ENCODE measurements at regions not wholly inside any gene's neighbourhood (a gene's known extent, or its start where the extent isn't known, plus 50 kb on each side); places are given as distances from the start of the nearest gene placed in this dataset.

DNA sequence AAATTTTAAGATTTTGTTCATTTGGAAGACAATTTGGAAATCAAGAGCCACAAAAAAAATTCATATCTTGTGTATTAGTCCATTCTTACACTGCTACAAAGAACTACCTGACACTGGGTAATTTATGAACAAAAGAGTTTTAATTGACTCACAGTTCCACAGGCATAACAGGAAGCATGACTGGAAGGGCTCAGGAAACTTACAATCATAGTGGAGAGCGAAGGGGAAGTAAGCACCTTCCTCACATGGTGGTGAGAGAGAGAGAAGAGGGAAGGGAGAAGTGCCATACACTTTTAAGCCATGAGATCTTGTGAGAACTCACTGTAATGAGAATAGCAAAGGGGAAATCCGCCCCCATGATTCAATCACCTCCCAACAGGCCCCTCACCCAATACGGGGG lies 274.4 kb downstream of the KCNN2 start:
- H3K4me1 ChIP-seq (ENCODE audit: control insufficient read depth in 3 of 3, insufficient read depth in 3 of 3, low read length in 3 of 3) = no peaks in the 10 kb centered on the region
- H3K9me3 ChIP-seq (ENCODE audit: control insufficient read depth in 3 of 3, low read length in 3 of 3) = no peaks in the 10 kb centered on the region
- H3K4me3 ChIP-seq (ENCODE audit: low read length in 3 of 3) = no peak overlapping the region
- H3K27ac ChIP-seq (ENCODE audit: low read depth, low read length) = no peak overlapping the region
- no peaks in the 10 kb centered on the region for H3K27me3 ChIP-seq (ENCODE audit: control insufficient read depth in 3 of 3, insufficient read depth in 3 of 3, low read length in 3 of 3)
- H3K9ac ChIP-seq (ENCODE audit: low read depth in 1 of 3, low read length in 3 of 3) = no peak overlapping the region
- no peaks in the 10 kb centered on the region for H3K36me3 ChIP-seq (ENCODE audit: control insufficient read depth in 3 of 3, insufficient read depth in 3 of 3, low read length in 3 of 3)

DNA sequence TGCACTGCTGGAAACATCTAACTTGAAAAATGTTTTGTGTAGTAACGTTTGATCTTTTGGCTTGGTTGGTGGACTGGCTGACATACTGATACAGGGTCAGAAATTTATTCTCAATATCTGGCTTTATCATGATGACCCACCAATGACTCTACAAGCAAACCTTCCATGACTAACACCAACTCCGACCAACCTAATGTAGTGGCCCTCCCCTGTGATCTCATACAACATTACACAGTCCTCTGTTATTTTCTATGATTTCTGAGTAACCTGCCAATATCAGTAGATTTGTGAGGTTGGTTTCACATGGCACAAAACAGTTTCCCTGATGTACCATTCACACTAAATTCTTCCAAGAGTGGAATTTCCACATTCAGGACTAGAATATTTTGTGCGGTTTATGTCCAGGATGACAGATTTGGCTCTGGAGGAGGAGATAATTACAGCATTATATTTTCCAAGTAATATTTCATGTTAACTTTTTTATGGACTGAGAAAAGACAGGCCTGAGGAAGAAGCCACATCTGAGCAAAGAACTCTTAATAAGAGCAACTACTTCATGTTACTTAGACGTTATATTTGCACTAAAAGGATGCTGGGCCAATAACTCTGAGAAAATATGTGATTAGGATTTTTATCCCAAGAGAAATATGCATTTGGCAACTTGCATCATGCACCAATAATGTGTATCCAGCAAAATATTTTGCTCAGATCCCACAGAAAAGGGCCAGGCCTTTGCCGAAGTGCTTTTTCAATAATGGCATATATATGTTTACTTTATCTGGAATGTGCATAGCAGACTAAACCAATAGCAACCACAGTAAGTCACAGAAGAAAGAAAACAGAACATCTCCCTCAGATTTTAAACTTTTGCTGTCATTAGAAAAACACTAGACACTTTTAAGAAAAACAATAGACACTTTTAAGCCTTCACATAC lies 273.4 kb downstream of the KCNN2 start:
- no peak overlapping the region for H3K27ac ChIP-seq (ENCODE audit: low read depth, low read length)
- no peak overlapping the region for H3K4me3 ChIP-seq (ENCODE audit: low read length in 3 of 3)
- H3K36me3 ChIP-seq (ENCODE audit: control insufficient read depth in 3 of 3, insufficient read depth in 3 of 3, low read length in 3 of 3) = no peaks in the 10 kb centered on the region
- H3K9me3 ChIP-seq (ENCODE audit: control insufficient read depth in 3 of 3, low read length in 3 of 3) = no peaks in the 10 kb centered on the region
- no peaks in the 10 kb centered on the region for H3K4me1 ChIP-seq (ENCODE audit: control insufficient read depth in 3 of 3, insufficient read depth in 3 of 3, low read length in 3 of 3)
- no peaks in the 10 kb centered on the region for H3K27me3 ChIP-seq (ENCODE audit: control insufficient read depth in 3 of 3, insufficient read depth in 3 of 3, low read length in 3 of 3)
- H3K9ac ChIP-seq (ENCODE audit: low read depth in 1 of 3, low read length in 3 of 3) = no peak overlapping the region

DNA sequence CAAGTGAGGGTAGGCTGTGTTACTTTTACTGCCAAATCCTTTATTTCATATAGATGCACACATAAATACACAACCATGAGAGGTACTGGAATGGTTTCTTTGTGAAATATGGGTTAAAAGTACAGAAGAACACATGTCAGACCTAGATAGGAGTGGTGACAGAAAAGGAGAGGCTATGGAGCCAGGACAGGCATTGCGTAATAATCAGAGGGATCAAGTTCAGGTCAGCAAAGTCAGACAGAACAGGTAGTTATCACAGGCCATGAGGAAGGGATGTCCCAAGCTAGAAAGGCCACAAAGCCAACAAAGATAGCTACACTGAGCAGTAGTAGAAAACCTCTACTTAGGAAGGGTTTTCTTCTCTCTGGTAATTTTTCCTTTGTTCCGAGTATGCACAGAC lies 272.6 kb downstream of the KCNN2 start:
- no peak overlapping the region for H3K9ac ChIP-seq (ENCODE audit: low read depth in 1 of 3, low read length in 3 of 3)
- H3K4me1 ChIP-seq (ENCODE audit: control insufficient read depth in 3 of 3, insufficient read depth in 3 of 3, low read length in 3 of 3) = no peaks in the 10 kb centered on the region
- H3K9me3 ChIP-seq (ENCODE audit: control insufficient read depth in 3 of 3, low read length in 3 of 3) = no peaks in the 10 kb centered on the region
- no peaks in the 10 kb centered on the region for H3K27me3 ChIP-seq (ENCODE audit: control insufficient read depth in 3 of 3, insufficient read depth in 3 of 3, low read length in 3 of 3)
- H3K4me3 ChIP-seq (ENCODE audit: low read length in 3 of 3) = no peak overlapping the region
- no peak overlapping the region for H3K27ac ChIP-seq (ENCODE audit: low read depth, low read length)
- no peaks in the 10 kb centered on the region for H3K36me3 ChIP-seq (ENCODE audit: control insufficient read depth in 3 of 3, insufficient read depth in 3 of 3, low read length in 3 of 3)

DNA sequence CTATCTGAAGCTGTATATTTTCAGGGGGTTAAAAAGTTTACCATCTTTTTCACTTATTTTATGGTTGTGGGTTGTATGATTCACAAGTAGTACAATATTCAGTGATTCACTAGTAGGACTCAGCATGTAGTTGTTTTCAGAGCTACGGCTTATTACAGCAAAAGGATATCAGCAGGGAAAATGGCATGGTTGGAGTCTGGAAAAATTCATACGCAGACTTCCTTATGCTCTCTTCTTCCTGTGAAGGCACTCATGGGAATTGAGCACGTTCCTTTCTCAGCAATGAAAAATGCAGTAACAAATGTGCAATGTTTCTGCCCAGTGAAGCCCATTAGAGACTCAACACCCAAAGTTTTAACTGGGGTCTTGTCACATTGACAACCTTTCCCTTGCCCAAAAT lies 250.5 kb downstream of the KCNN2 start:
- Histone ChIP-seq H3K9me3 (ENCODE audit: control insufficient read depth in 3 of 3, low read length in 3 of 3) (no peaks in the 10 kb centered on the region), H3K27me3 (ENCODE audit: control insufficient read depth in 3 of 3, insufficient read depth in 3 of 3, low read length in 3 of 3) (no peaks in the 10 kb centered on the region), H3K9ac (ENCODE audit: low read depth in 1 of 3, low read length in 3 of 3) (no peak overlapping the region), H3K27ac (ENCODE audit: low read depth, low read length) (no peak overlapping the region), H3K4me1 (ENCODE audit: control insufficient read depth in 3 of 3, insufficient read depth in 3 of 3, low read length in 3 of 3) (no peaks in the 10 kb centered on the region), H3K36me3 (ENCODE audit: control insufficient read depth in 3 of 3, insufficient read depth in 3 of 3, low read length in 3 of 3) (no peaks in the 10 kb centered on the region), H3K4me3 (ENCODE audit: low read length in 3 of 3) (no peak overlapping the region)

DNA sequence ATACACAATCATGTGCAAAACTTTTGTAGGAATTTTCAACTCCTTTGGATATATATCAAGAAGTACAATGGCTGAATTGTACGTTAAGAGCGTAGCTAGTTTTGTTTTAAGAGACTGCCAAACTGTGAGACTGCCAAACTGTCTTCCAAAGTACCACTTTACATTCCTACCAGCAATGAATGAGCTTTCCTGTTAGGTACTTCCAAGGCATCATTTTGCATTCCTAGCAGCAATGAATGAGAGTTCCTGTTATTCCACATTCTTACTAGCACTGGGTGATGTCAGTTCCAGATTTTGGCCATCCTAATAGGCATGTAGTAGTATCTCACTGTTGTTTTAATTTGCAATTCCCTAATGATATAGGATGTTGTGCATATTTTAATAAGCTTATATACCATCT lies 219.3 kb downstream of the KCNN2 start:
- peaks cover 0 to 2% (median 0%) of the 10 kb centered on the region in 3 donors for H3K9me3 ChIP-seq (ENCODE audit: control insufficient read depth in 3 of 3, low read length in 3 of 3)
- H3K9ac ChIP-seq (ENCODE audit: low read depth in 1 of 3, low read length in 3 of 3) = no peak overlapping the region
- H3K4me1 ChIP-seq (ENCODE audit: control insufficient read depth in 3 of 3, insufficient read depth in 3 of 3, low read length in 3 of 3) = no peaks in the 10 kb centered on the region
- H3K27ac ChIP-seq (ENCODE audit: low read depth, low read length) = no peak overlapping the region
- H3K4me3 ChIP-seq (ENCODE audit: low read length in 3 of 3) = no peak overlapping the region
- H3K36me3 ChIP-seq (ENCODE audit: control insufficient read depth in 3 of 3, insufficient read depth in 3 of 3, low read length in 3 of 3) = no peaks in the 10 kb centered on the region
- no peaks in the 10 kb centered on the region for H3K27me3 ChIP-seq (ENCODE audit: control insufficient read depth in 3 of 3, insufficient read depth in 3 of 3, low read length in 3 of 3)

DNA sequence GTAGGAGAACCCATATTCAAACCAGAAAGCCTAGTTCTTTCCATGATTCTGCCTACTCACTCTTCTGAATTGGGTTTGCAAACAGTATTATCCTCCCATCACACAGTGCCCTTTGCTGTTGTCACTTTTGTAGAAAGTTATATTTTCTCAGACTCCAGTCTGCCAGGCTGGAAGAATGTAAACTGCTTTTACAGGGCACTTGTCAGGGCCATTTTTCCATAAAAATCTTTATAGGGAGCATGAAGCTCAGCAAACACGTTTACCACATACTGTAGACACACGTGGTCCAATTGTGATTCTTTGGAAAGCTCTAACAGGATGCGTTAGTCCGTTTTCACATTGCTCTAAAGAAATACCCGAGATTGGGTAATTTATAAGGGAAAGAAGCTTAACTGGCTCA lies 204.0 kb downstream of the KCNN2 start:
- Histone ChIP-seq H3K4me3 (ENCODE audit: low read length in 3 of 3) (no peak overlapping the region), H3K27ac (ENCODE audit: low read depth, low read length) (no peak overlapping the region), H3K36me3 (ENCODE audit: control insufficient read depth in 3 of 3, insufficient read depth in 3 of 3, low read length in 3 of 3) (no peaks in the 10 kb centered on the region), H3K9ac (ENCODE audit: low read depth in 1 of 3, low read length in 3 of 3) (no peak overlapping the region), H3K27me3 (ENCODE audit: control insufficient read depth in 3 of 3, insufficient read depth in 3 of 3, low read length in 3 of 3) (no peaks in the 10 kb centered on the region), H3K9me3 (ENCODE audit: control insufficient read depth in 3 of 3, low read length in 3 of 3) (peaks cover 0 to 6% (median 0%) of the 10 kb centered on the region in 3 donors), H3K4me1 (ENCODE audit: control insufficient read depth in 3 of 3, insufficient read depth in 3 of 3, low read length in 3 of 3) (no peaks in the 10 kb centered on the region)

DNA sequence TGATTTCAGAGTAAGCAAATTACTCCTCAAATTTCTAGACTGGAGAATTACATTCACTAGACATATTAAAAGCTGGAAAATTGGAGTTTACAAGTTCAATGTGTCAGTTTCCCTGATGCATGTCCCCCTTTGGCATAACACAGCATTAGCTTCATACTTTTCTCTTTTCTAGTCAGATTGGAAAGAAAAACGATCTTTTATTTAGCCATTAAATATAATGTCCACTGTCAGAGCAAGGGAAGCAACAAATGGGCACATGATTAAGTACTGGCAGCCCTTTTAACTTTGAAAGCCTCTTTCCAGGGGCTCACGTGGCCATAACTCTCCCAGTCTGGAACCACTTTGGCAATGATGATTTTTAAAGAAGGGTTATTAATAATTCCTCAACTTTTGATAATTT lies 203.3 kb downstream of the KCNN2 start:
- Histone ChIP-seq H3K4me1 (ENCODE audit: control insufficient read depth in 3 of 3, insufficient read depth in 3 of 3, low read length in 3 of 3) (no peaks in the 10 kb centered on the region), H3K4me3 (ENCODE audit: low read length in 3 of 3) (no peak overlapping the region), H3K36me3 (ENCODE audit: control insufficient read depth in 3 of 3, insufficient read depth in 3 of 3, low read length in 3 of 3) (no peaks in the 10 kb centered on the region), H3K27ac (ENCODE audit: low read depth, low read length) (no peak overlapping the region), H3K27me3 (ENCODE audit: control insufficient read depth in 3 of 3, insufficient read depth in 3 of 3, low read length in 3 of 3) (no peaks in the 10 kb centered on the region), H3K9ac (ENCODE audit: low read depth in 1 of 3, low read length in 3 of 3) (no peak overlapping the region), H3K9me3 (ENCODE audit: control insufficient read depth in 3 of 3, low read length in 3 of 3) (peaks cover 0 to 6% (median 0%) of the 10 kb centered on the region in 3 donors)

DNA sequence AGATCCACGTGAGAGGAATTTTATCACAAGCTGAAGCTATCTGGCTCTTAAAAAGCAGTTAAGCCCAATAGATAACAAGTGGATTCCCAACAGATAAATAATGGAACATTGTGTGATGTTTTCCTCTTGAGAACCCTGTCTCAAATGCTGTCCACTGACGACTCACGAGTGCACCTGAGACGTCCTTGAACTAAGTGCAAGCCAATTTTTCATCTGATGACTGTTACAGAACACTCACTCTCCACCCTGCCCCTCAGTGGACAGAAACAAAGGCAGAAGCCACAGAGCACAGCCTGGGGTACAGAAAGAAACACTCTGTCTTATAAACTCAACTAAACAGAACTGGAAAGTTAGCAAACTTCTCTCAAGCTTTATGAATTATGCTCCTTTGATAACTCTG lies 199.5 kb downstream of the KCNN2 start:
- no peak overlapping the region for H3K4me3 ChIP-seq (ENCODE audit: low read length in 3 of 3)
- H3K9me3 ChIP-seq (ENCODE audit: control insufficient read depth in 3 of 3, low read length in 3 of 3) = peaks cover 0 to 4% (median 0%) of the 10 kb centered on the region in 3 donors
- no peak overlapping the region for H3K9ac ChIP-seq (ENCODE audit: low read depth in 1 of 3, low read length in 3 of 3)
- H3K27ac ChIP-seq (ENCODE audit: low read depth, low read length) = no peak overlapping the region
- no peaks in the 10 kb centered on the region for H3K27me3 ChIP-seq (ENCODE audit: control insufficient read depth in 3 of 3, insufficient read depth in 3 of 3, low read length in 3 of 3)
- no peaks in the 10 kb centered on the region for H3K36me3 ChIP-seq (ENCODE audit: control insufficient read depth in 3 of 3, insufficient read depth in 3 of 3, low read length in 3 of 3)
- no peaks in the 10 kb centered on the region for H3K4me1 ChIP-seq (ENCODE audit: control insufficient read depth in 3 of 3, insufficient read depth in 3 of 3, low read length in 3 of 3)
